HG03103 (cell line): ENCODE measurements at regions not wholly inside any gene's neighbourhood (a gene's known extent, or its start where the extent isn't known, plus 50 kb on each side); places are given as distances from the start of the nearest gene placed in this dataset.

Experiments used
- ATAC-seq: cut with Tn5 transposase; IDR thresholded peaks from one replicate; pipeline ENCODE4 v1.9.1; 2021; ENCODE audit warnings: low read depth; ENCODE audit not compliant: unreplicated experiment

DNA sequence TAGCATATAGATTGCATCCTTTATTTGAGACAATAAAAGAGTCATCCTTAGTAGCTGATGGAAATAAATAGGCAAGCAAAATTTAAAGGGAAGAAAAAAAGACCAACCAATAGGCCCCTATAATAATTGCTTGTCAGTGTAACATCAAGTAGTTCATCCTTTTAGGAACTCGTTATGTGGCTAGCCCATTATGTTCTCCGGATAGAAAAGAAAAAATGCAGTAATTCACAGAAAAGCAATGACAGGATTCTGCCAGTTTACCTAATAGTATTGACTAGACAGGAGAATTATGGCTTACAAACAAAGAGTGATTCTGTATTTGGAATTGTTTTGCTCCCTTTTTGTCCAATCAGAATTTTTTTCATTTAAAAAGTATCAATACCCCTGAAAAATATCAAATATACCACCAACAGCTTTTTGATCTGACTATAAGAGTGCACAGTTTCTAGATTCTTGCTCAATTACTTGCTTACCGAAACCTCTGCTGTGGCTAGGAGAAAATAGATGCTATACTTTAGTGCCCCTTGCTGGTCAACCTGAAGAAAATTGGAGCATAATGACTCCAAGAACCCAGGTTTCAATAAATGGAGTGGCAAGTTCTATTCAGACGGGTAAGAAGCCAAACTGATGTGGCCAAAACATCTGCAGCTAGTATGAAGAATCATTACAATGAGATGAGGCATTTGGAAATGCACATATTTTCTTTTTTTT is 91.5 kb upstream of the SASH1 start:
- peak; percentile 54 for ATAC-seq

DNA sequence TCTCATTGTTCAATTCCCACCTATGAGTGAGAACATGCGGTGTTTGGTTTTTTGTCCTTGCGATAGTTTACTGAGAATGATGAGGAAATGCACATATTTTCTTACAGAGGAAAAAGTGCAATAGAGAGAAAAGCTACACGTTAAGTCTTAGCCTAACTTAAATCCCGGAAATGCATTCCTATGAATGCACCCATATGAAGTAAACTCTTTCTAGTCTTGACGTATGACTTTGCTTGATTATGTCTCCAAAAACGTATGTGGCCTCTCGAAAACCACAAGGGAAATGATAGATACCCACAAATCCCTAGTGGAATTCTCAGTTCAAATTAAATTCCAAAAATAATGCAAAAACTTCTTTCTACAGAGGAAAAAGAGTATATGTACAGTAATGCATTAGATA is 90.7 kb upstream of the SASH1 start:
- ATAC-seq: no peak

DNA sequence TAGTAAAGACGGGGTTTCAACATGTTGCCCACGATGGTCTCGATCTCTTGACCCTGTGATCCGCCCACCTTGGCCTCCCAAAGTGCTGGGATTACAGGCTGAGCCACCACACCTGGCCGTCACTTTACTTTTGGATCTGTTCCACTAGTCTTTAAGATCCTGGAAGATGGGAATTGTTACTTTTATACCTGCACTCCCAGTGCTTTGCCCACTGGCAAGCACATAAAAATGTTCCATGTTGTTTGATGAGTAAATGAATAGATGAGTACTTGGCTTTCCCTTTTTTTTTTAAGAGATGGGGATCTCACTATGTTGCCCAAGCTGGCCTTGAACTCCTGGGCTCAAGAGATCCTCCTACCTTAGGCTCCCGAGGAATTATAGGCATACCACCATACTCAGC is 84.8 kb upstream of the SASH1 start:
- no peak for ATAC-seq

DNA sequence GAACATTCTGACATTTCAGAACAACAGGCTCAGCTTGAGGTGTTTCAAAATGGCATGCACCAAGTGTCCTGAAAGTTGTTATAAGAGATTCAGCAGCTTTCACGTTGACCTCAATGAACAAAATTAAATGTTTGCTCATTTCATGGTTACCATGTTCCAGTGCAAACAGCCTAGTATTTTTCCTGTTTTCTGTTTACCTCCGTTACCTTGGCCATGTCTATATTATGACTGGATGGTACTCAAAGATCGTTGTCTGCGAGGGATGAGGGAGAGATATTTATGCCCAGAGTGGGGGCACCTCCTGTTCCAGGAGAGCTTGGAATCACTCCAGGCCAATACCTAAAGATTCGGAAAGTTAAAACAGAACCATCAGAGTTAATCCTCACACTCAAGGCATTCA is 83.8 kb upstream of the SASH1 start:
- no peak for ATAC-seq

DNA sequence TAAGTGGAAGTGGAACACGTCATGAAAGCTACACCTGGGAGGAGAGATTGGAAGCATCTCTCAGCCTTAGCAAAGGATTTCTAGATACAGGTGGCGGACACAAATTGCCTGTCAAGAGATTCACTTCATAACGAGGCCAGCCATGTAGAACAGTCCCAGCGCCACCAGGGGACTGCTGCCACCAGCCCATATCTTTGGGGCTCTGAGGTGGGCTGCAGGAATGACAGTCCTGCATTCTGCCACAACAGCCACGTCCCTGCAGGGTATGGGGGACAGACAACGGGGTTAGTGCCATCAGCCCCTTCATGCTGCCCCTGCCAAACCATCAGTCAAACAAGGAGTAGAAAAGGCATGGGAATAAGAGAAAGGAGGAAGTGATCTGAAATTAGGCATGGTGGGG is 81.2 kb upstream of the SASH1 start:
- ATAC-seq: no peak

DNA sequence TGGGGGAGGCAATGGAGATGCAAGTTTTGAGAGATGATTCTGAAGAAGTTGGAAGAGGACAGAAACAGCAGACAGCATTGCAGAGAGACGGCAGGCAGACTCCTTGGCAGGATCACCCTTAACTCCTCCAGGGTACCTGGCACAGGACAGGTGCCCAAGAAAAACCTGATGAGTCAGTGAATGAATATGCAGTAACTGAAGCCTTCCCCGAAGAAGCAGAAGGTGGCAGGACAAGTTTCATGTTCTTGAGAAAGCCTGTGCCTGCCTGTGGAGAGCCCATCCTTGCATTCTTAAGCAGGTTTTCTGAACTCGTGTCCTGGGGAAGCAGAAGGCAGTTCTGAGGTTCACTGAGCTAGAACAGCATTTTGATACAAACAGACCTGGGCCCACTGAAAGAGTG is 79.6 kb upstream of the SASH1 start:
- no peak for ATAC-seq

DNA sequence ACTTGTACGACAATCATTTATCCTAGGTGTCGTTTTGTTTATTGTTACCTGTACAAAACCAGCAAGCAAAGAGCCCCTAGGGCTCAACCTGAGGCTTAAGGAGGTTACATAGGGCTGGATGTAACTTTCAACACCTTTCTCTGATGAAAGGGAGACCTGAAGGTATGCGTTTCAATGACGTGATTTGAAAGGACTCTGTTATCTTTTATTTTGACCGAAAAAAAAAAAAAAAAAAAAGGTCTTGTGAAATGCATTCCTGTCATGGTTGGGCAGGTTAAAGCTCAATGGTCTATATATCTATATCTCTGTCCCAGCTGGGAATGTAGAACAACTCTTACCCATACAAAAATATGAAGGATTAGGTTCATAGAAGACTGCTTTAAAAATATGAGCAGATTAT is 78.7 kb upstream of the SASH1 start:
- ATAC-seq: no peak

DNA sequence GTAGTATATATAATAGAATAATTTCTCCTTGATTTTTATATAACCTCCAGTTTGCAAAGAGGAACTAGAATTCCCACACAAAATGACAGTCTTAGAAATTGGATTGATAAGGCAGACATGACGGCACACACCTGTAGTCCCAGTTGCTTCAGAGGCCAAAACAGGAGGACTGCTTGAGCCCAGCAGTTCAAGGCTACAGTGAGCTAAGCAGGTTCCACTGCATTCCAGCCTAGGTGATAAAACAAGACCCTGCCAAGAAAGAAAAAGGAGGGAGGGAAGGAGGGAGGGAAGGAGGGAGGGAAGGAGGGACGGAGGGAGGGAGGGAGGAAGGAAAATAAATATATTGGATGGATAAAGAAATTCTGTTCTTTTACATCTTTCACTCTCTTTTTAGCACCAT is 77.6 kb upstream of the SASH1 start:
- ATAC-seq: no peak

DNA sequence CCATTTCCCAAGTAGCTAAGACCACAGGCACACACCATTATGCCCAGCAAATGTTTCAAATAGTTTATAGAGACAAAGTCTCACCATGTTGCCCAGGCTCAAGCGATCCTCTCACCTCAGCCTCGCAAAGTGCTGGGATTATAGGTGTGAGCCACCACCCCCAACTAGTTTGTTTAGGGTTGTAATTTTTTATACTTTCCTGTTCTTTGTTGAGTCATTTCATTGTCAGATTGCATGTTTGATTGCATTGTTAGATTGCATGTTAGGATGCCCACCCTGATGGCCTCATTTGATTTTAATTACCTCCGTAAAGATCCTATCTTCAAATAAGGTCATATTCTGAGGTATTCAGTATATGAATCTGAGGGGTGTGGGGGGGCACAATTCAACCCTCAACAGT is 73.3 kb upstream of the SASH1 start:
- ATAC-seq: no peak

DNA sequence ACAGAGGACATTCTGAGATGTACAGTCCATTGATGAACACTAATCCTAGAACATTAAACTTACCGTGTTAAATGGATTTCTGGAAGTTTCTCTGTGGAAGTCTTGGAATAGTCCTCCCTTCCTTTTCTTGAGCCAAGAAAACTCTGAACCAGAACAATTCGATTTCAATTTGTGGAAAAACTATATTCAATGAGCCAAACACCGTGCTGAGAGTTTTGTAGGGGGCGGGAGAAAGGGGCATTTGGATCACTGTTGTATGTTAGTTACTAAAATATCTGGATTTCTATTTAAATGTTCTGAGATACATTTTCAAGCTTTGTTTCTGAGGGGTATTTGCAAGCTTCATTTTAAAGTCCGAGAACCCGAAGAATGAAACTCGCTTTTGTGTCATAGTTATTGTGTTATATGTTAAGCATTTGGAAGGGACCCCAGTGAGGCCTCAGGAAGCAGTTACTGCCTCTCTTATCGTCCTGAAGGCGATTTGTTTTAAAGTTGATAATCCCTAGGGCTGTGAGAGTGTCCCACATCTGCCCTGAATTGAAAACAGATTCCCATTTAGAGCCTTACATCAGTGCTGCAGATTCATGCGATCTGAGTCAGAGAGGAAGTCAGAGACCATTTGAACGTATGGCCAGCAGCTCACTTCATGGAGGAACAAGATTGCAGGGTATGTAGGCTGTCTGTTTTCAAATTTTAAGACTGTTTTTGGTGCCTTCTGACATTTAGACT is 70.8 kb upstream of the SASH1 start:
- no peak for ATAC-seq

DNA sequence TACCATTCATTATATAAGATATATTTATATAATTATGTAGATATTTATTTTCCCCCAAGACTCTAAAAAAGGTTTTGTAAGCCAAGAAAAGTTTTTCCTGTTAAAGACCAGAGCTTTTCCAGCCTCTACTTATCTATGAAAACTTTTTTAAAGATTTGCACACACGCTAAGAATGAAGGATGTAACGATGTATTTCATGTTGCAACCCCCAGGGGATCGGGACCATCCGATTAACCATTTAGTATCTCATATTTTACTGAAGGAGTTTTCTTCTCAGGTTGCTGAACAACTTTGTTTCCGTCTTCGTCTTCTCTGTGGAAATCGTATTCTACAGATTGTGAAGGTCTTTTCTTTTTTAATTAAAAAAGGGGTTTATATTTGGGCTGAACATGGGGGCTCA is 70.0 kb upstream of the SASH1 start:
- no peak for ATAC-seq

DNA sequence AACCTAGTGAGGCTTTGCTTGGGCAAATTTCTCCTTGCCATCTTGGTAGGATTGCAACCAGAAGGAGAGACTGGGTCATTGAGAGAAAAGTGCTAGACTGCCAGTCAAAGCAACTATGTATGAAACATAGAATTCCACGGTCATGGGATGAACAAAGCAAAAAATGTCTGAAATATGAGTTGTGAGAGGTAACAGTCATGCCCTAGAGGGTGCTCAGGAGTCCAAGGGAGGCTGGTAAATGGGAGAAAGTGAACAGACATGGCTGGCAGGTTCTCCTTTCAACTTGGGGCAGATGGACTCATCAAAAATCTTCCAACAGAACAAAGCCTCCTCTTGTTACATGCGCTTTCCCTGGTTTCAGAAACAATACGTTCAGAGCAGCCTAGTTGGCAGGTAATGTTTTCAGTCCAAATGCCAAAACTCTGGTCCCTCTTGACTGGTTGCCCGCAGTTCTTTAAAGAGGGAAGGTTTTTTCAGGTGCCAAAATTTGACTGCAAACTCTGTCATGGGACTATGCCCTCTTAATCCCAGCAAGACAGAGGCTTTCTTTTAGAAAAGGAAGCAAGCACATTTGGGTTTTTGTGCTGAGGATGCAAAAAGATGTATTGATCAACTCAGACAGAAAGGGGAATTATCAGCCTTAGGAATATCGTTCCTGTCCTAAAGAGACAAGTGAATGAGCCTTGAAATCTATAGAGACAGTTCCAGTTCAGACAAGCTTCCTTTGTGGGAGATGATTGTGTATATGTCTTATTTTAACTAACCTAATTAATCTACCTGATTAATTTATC is 68.5 kb upstream of the SASH1 start:
- ATAC-seq: no peak

DNA sequence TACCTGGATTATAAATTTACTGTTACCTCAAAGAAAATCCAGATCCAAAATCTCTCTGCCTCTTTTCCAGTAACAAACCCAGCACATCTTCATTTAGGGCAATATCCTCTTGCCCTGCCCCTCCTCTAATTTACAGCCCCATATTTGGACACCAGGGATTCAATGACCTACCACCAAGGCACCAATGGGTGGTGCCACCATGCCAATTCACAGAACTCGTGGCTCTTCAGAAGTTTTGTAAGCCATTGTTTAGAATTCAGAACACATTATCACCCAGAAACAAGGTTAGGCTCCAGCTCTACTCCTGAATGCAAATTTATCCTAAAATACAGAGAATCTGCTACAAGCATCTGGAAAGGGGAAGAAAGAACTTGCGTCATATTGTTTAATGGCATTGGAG is 67.8 kb upstream of the SASH1 start:
- ATAC-seq: no peak

DNA sequence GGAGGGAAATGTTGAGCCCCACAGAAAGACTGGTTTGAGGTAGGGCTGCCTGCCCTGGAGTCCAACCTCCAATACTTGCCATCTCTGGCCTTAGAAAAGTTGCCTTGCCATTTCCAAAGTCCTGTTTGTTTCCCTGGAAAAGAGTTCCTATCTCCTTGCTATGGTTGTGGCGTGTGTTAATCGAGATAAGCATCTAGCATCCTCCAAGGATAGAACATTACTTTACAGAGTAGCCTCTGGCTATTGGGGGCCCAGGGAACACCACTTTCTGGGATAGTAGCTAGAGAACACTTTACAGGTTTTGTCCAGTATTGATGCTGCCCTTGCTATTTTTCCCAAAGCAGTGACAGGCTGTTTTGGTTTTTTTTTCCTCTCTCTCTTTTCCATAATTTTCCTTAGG is 57.4 kb upstream of the SASH1 start:
- no peak for ATAC-seq

DNA sequence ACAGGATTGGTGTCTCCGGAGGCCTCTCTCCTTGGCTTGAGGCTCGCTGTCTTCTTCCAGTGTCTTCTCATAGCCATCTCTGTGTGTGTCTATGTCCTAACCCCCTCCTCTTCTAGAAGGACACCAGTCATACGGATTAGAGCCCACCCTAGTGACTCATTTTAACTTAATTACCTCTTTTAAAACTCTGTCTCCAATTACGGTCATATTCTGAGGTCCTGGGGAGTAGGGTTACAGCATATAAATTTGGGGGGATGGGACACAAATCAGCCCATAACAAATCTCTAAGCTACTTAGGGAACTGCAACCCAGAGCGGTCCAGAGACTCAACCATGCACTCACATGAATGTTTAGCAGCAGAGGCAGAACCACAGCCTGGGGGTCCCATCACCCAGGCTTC is 56.1 kb upstream of the SASH1 start:
- no peak for ATAC-seq

DNA sequence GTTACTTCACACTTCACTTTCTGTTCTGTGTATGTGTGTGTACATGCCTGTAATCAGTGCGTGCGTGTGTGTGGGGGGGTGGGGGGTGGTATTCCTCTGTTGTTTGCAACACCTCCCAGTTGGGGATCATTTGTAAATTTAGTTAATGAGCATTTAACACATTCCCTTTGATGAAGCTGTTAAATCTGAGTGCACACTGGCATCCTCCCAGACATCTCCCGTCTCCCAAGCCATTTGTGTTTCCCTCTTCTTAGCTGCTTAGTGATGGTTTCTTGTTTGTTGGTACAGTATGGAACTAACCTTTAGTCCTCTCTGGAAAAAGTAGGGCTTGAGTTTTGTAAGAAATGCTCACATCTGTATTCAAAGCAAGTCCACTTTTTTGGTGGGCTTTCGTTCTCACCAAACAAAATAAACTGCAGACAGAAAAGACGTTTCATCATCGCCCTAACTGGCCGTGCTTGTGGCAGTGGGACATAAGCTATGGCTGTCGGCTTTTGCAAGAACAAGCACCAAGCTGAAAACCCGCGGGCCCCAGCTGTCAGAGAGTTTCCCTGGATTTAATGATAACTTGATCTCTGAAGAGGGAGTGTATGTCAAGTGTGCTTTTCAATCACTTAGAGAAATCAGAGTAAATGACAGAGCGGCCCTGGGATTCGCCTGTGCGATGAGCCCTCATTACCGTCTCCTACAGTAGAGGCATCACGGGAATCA is 54.9 kb upstream of the SASH1 start:
- no peak for ATAC-seq

DNA sequence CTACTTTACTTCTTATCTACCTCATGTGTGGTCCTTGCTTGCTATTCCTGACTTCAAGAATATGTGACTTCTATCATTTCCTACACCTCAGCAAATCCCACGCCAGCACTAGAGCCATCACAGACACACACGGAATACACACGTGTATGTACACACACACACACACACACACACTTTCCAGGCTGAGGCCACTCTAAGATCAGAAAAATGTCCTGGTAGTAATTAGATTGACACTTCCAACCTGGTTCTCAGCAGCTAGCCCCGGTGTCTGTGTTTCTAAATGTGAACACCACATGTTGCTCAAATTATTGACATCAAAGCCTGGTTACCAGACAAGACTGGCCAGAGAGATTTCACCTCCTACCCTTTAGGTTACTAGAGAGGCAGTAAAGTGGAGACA is 54.1 kb upstream of the SASH1 start:
- no peak for ATAC-seq

DNA sequence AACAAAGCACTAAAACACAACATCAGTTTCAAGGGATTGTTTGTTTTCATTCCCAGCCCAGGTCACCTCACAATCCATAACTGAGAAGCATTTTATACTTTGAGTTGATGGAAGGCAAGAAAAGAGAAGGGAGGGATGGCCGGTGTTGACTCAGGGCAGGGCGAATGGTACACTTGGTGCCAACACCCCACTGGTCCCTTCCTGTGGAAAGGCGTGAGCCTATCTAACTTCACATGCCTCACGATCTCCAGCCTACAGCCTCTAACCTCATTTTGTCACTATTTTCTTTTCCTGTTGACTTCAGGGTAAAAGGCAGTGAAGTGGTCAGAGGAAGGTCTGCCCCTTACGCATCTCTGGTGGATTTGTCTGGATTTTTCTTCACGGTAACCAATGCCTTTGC is 53.5 kb upstream of the SASH1 start:
- no peak for ATAC-seq

DNA sequence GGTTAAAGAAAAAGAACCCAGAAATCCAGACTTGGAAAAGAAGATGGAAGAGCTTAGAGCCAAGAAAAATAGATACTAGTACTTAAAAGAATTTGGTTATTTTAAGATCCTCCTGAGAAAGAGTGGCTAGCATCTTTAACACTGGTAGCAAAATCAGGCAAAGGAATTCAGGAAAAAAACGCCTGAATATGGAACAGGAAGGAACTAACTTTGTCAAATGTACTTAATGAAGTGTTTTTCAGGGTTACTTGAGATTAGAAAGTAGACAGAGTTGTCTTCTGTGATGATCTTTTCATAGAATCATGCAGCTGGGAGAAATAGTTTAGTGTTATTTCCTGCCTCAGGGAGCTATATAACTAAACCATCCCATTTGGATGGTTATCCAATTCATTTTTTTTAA is 50.8 kb upstream of the SASH1 start:
- no peak for ATAC-seq
